CD14-positive monocyte (primary cell): ENCODE measurements at regions not wholly inside any gene's neighbourhood (a gene's known extent, or its start where the extent isn't known, plus 50 kb on each side); places are given as distances from the start of the nearest gene placed in this dataset.

Source experiments
- DNase-seq, 3 donors: peaks; one replicate each; pipeline ENCODE4 v3.0.0-alpha.2; 2011 to 2022
- H2AFZ ChIP-seq: 2 replicates; pipeline ENCODE4 v1.6.0; 2012; ENCODE audit warnings: mild to moderate bottlenecking, low read depth, low read length, inconsistent platforms; ENCODE audit not compliant: insufficient read depth, poor library complexity, severe bottlenecking
- H3K27ac ChIP-seq, 2 donors: 1 replicate in 1 of 2; 2 replicates in 1 of 2; pipeline ENCODE4 v1.5.1; 2012 to 2013; ENCODE audit warnings: low read length in 2 of 2, control low read depth in 1 of 2, inconsistent platforms in 1 of 2, low read depth in 1 of 2, mild to moderate bottlenecking in 1 of 2
- H3K27me3 ChIP-seq, 2 donors: one replicate each; pipeline versions ENCODE4 v1.6.0 to v1.6.1; 2011 to 2013; ENCODE audit warnings: low read length in 2 of 2; ENCODE audit not compliant: control insufficient read depth in 2 of 2, insufficient read depth in 2 of 2
- H3K36me3 ChIP-seq, 2 donors: replicated peaks in 1 of 2; 1 replicate in 1 of 2; 2 replicates in 1 of 2; pipeline versions ENCODE4 v1.5.1 to v1.6.1; 2012 to 2013; ENCODE audit warnings: low read length in 2 of 2, control low read depth in 1 of 2, inconsistent platforms in 1 of 2, mild to moderate bottlenecking in 1 of 2; ENCODE audit not compliant: insufficient read depth in 2 of 2, control insufficient read depth in 1 of 2
- H3K4me1 ChIP-seq, 2 donors: 1 replicate in 1 of 2; 2 replicates in 1 of 2; pipeline versions ENCODE4 v1.5.1 to v1.6.1; 2012 to 2013; ENCODE audit warnings: low read length in 2 of 2, control low read depth in 1 of 2, inconsistent platforms in 1 of 2, mild to moderate bottlenecking in 1 of 2, moderate library complexity in 1 of 2; ENCODE audit not compliant: insufficient read depth in 2 of 2, control insufficient read depth in 1 of 2
- H3K4me2 ChIP-seq: replicated peaks from 2 replicates; pipeline ENCODE3; 2012; ENCODE audit warnings: low read length, moderate library complexity, mild to moderate bottlenecking; ENCODE audit not compliant: poor library complexity, severe bottlenecking; ENCODE audit errors: extremely low read depth
- H3K4me3 ChIP-seq, 3 experiments: fragments of 200-600 bp in 1 of 3; sonication (generic) in 1 of 3; replicated peaks in 1 of 3; 1 replicate in 2 of 3; 2 replicates in 1 of 3; pipeline ENCODE4 v1.5.1; 2011 to 2013; ENCODE audit warnings: low read length in 3 of 3, mild to moderate bottlenecking in 3 of 3, control low read depth in 2 of 3, low read depth in 2 of 3, inconsistent platforms in 1 of 3, moderate library complexity in 1 of 3
- H3K79me2 ChIP-seq: 2 replicates; pipeline ENCODE4 v1.6.0; 2012; ENCODE audit warnings: mild to moderate bottlenecking, control low read depth, inconsistent platforms, low read length, moderate library complexity; ENCODE audit not compliant: insufficient read depth
- H3K9ac ChIP-seq: 2 replicates; pipeline ENCODE4 v1.6.0; 2017; ENCODE audit warnings: low read length, mild to moderate bottlenecking; ENCODE audit not compliant: insufficient read depth, poor library complexity, severe bottlenecking
- H3K9me3 ChIP-seq, 2 donors: replicated peaks in 1 of 2; 1 replicate in 1 of 2; 2 replicates in 1 of 2; pipeline versions ENCODE4 v1.5.1 to v1.6.1; 2012 to 2013; ENCODE audit warnings: low read length in 2 of 2, control low read depth in 1 of 2; ENCODE audit not compliant: control insufficient read depth in 1 of 2, insufficient read depth in 1 of 2
- H4K20me1 ChIP-seq: 2 replicates; pipeline ENCODE4 v1.6.0; 2012; ENCODE audit warnings: mild to moderate bottlenecking, low read length, control low read depth, moderate library complexity; ENCODE audit not compliant: insufficient read depth
- H3K27ac Mint-ChIP-seq, 7 donors: one replicate each; pipeline ENCODE4 v1.8.0; 2020; ENCODE audit warnings: mild to moderate bottlenecking in 7 of 7, mixed read lengths in 7 of 7, moderate library complexity in 6 of 7, inconsistent platforms in 2 of 7
- H3K27me3 Mint-ChIP-seq, 3 donors: one replicate each; pipeline ENCODE4 v1.8.0; 2021 to 2022; ENCODE audit warnings: low read depth in 3 of 3, mild to moderate bottlenecking in 3 of 3, mixed read lengths in 3 of 3, moderate library complexity in 3 of 3, inconsistent platforms in 1 of 3
- H3K36me3 Mint-ChIP-seq, 2 donors: one replicate each; pipeline ENCODE4 v1.8.0; 2020; ENCODE audit warnings: mixed read lengths in 2 of 2, inconsistent platforms in 1 of 2, mild to moderate bottlenecking in 1 of 2
- H3K4me1 Mint-ChIP-seq: one replicate; pipeline ENCODE4 v1.8.0; 2020; ENCODE audit warnings: mild to moderate bottlenecking, mixed read lengths
- H3K4me3 Mint-ChIP-seq, 2 donors: one replicate each; pipeline ENCODE4 v1.8.0; 2020; ENCODE audit warnings: mild to moderate bottlenecking in 2 of 2, mixed read lengths in 2 of 2, moderate library complexity in 1 of 2
- H3K9me3 Mint-ChIP-seq, 7 donors: one replicate each; pipeline ENCODE4 v1.8.0; 2020 to 2022; ENCODE audit warnings: mixed read lengths in 7 of 7, mild to moderate bottlenecking in 6 of 7, moderate library complexity in 6 of 7, inconsistent platforms in 2 of 7
- WGBS: methylation state at CpG from one replicate; pipeline ENCODE4 v1.1.5; 2013; ENCODE audit warnings: missing lambda C conversion rate; ENCODE audit not compliant: insufficient coverage; 5-methylcytosine and 5-hydroxymethylcytosine counted together
- intact Hi-C, 2 donors: fragments of 100-400 bp; cut with micrococcal nuclease; formaldehyde crosslinking; loops; one replicate each; pipeline versions ENCODE4 v1.15.0 to v1.15.1; 2023
- TF ChIP-seq, protein P1 (sequence below): fragments of 200-600 bp; IDR thresholded peaks from one replicate; pipeline ENCODE4 v1.8.0; 2022; ENCODE audit warnings: antibody characterized with exemption, mild to moderate bottlenecking

DNA sequence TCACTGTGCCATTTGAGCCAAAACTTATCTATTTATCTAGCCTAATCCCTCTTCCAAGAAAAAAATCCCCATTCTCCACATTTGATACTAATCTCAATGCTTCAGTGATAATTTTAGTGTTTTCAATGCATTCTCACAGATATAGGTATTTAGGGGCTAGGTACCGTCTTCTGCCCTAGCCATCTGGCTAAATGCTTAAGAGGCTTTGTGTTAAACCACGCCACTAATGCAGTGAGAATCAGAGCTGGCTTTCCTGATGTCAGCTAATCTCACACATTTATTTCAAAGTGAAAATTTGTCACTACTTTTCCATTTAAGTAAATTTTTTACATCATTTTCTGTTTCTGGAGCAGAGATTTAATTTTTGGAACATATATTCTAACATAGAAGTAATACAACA, 479.7 kb downstream of the MAN2A1 start:
- Mint-ChIP-seq H3K27ac (no peak overlapping the region), H3K27me3 (no peaks in the 10 kb centered on the region), H3K4me3 (no peak overlapping the region), H3K4me1 (no peaks in the 10 kb centered on the region), H3K9me3 (peaks cover 0 to 13% (median 5%) of the 10 kb centered on the region in 7 donors), H3K36me3 (no peaks in the 10 kb centered on the region)
- H3K27ac ChIP-seq, result no peak overlapping the region
- H3K4me1 ChIP-seq, result no peaks in the 10 kb centered on the region
- H3K79me2 ChIP-seq, result no peaks in the 10 kb centered on the region
- H3K27me3 ChIP-seq, result no peaks in the 10 kb centered on the region
- DNase-seq, result no peak
- peaks cover 0 to 4% of the 10 kb centered on the region in 2 donors for H3K9me3 ChIP-seq
- no peaks in the 10 kb centered on the region for H4K20me1 ChIP-seq
- no peak overlapping the region for H3K4me3 ChIP-seq
- H2AFZ ChIP-seq, result no peak overlapping the region
- no CpG with 5 or more reads among the region's 2 CpGs for WGBS
- no peaks in the 10 kb centered on the region for H3K36me3 ChIP-seq
- no peak overlapping the region for H3K4me2 ChIP-seq
- H3K9ac ChIP-seq, result no peak overlapping the region
- intact Hi-C loops, result no loop called here
- TF ChIP-seq, protein P1, sequence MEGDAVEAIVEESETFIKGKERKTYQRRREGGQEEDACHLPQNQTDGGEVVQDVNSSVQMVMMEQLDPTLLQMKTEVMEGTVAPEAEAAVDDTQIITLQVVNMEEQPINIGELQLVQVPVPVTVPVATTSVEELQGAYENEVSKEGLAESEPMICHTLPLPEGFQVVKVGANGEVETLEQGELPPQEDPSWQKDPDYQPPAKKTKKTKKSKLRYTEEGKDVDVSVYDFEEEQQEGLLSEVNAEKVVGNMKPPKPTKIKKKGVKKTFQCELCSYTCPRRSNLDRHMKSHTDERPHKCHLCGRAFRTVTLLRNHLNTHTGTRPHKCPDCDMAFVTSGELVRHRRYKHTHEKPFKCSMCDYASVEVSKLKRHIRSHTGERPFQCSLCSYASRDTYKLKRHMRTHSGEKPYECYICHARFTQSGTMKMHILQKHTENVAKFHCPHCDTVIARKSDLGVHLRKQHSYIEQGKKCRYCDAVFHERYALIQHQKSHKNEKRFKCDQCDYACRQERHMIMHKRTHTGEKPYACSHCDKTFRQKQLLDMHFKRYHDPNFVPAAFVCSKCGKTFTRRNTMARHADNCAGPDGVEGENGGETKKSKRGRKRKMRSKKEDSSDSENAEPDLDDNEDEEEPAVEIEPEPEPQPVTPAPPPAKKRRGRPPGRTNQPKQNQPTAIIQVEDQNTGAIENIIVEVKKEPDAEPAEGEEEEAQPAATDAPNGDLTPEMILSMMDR, result no peak

- Histone ChIP-seq H3K27ac (no peak overlapping the region), H4K20me1 (no peaks in the 10 kb centered on the region), H3K9ac (no peak overlapping the region), H2AFZ (no peak overlapping the region), H3K27me3 (no peaks in the 10 kb centered on the region), H3K4me2 (no peak overlapping the region), H3K36me3 (no peaks in the 10 kb centered on the region), H3K4me1 (no peaks in the 10 kb centered on the region), H3K9me3 (peaks cover 0 to 5% of the 10 kb centered on the region in 2 donors), H3K4me3 (no peak overlapping the region), H3K79me2 (no peaks in the 10 kb centered on the region)
- H3K27me3 Mint-ChIP-seq, result no peaks in the 10 kb centered on the region
- TF ChIP-seq, protein P1, result no peak
- WGBS, result no CpG with 5 or more reads among the region's 2 CpGs
- H3K27ac Mint-ChIP-seq, result no peak overlapping the region
- no peaks in the 10 kb centered on the region for H3K36me3 Mint-ChIP-seq
- H3K4me3 Mint-ChIP-seq, result no peak overlapping the region
- DNase-seq, result no peak
- intact Hi-C loops, result no loop called here
- no peaks in the 10 kb centered on the region for H3K4me1 Mint-ChIP-seq
- H3K9me3 Mint-ChIP-seq, result peaks cover 0 to 11% (median 2%) of the 10 kb centered on the region in 7 donors
These were observed 488.0 kb downstream of the MAN2A1 start for GRCh38 chr5:110177729-110178128.
